K562 (cell line): ENCODE measurements at regions not wholly inside any gene's neighbourhood (a gene's known extent, or its start where the extent isn't known, plus 50 kb on each side); places are given as distances from the start of the nearest gene placed in this dataset.

Experiments
- EZH2 ChIP-seq: IDR thresholded peaks from 2 replicates; pipeline ENCODE4 v1.6.1; 2012; ENCODE audit warnings: low read depth, mild to moderate bottlenecking, inconsistent platforms, low read length, borderline replicate concordance
- FIP1L1 ChIP-seq: fragments of 200-400 bp; formaldehyde crosslinking; IDR thresholded peaks from 2 replicates; pipeline ENCODE4 v1.6.1; 2018; ENCODE audit warnings: mild to moderate bottlenecking, low read depth, low read length; ENCODE audit not compliant: poor library complexity, severe bottlenecking
- HNRNPUL1 ChIP-seq: fragments of 200-400 bp; formaldehyde crosslinking; IDR thresholded peaks from 2 replicates; pipeline ENCODE4 v1.6.1; 2017; ENCODE audit warnings: low read length
- NFRKB ChIP-seq: fragments of 450-650 bp; IDR thresholded peaks from 2 replicates; pipeline ENCODE4 v1.6.1; 2016; ENCODE audit warnings: low read depth
- POLR2A ChIP-seq: fragments of 450-650 bp; conservative IDR thresholded peaks from 2 replicates; pipeline ENCODE4 v1.6.1; 2016
- RNF2 ChIP-seq: sonication (generic); IDR thresholded peaks from 2 replicates; pipeline ENCODE4 v1.6.1; 2016
- SMC3 ChIP-seq: conservative IDR thresholded peaks from 2 replicates; pipeline ENCODE4 v1.6.1; 2011; ENCODE audit warnings: low read depth, low read length, improper control_type of control experiment; ENCODE audit not compliant: insufficient read depth
- SREBF1 ChIP-seq: fragments of 150-350 bp; IDR thresholded peaks from 2 replicates; pipeline ENCODE4 v1.6.1; 2014; ENCODE audit warnings: antibody characterized with exemption, low read depth, low read length, borderline replicate concordance
- TEAD1 ChIP-seq, 2 experiments: fragments of 450-650 bp in 1 of 2; sonication (generic) in 1 of 2; formaldehyde crosslinking; IDR thresholded peaks; 2 replicates each; pipeline versions ENCODE4 v1.4.0 to v1.8.0; 2020 to 2022; ENCODE audit warnings: mild to moderate bottlenecking in 2 of 2, missing genetic modification reagents in 1 of 2
- YY1 ChIP-seq, 3 experiments: IDR thresholded peaks; 2 replicates each; pipeline ENCODE4 v1.6.1; 2011; ENCODE audit warnings: low read length in 2 of 3, mild to moderate bottlenecking in 2 of 3, moderate library complexity in 2 of 3, borderline replicate concordance in 1 of 3, control low read depth in 1 of 3, low read depth in 1 of 3; ENCODE audit not compliant: insufficient read depth in 3 of 3, insufficient replicate concordance in 2 of 3, control insufficient read depth in 1 of 3, insufficient read length in 1 of 3; ENCODE audit errors: extremely low read depth in 1 of 3
- ZC3H4 ChIP-seq: sonication (generic); formaldehyde crosslinking; IDR thresholded peaks from 2 replicates; pipeline ENCODE4 v1.9.0; 2021; ENCODE audit warnings: missing genetic modification reagents, borderline replicate concordance
- ZKSCAN1 ChIP-seq: fragments of 150-350 bp; IDR thresholded peaks from 2 replicates; pipeline ENCODE4 v1.6.1; 2016; ENCODE audit warnings: low read depth, low read length
- TF ChIP-seq, protein P1 (sequence below): sonication (generic); formaldehyde crosslinking; IDR thresholded peaks from 2 replicates; pipeline ENCODE4 v1.9.0; 2022; ENCODE audit warnings: mild to moderate bottlenecking, missing genetic modification reagents

DNA sequence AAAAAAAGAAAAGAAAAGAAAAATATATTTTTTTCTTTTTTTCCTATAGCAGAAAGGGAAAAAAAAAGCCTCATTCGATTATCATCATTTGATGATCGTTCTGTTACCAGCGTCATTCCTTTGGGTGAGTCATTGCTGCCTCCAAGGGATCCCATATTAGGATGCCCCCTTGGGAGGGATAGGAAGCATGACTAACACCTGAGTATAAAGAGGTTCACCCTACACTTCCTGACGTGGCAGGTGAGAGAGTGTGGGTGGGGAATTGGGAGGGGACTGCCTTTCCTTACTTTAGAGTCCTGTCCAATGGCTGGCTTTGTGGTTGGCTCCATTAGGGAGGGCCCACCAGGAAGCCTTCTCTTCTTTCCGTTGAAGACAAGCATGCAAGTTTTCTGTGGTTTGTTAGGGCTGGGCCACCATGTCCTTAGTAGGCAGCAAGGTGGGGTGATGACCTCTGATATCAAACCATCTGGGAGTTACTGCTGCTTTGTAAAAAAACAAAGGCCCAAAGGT is 56.1 kb upstream of the FUT8 start:
- TF ChIP-seq SREBF1 (no peak), POLR2A (no peak), FIP1L1 (no peak), RNF2 (no peak), SMC3 (no peak), EZH2 (no peak), NFRKB (no peak), ZKSCAN1 (no peak), HNRNPUL1 (no peak), YY1 (IDR thresholded peaks at IDR 0.05; ENCODE audit: borderline replicate concordance in 1 of 3, control insufficient read depth in 1 of 3, extremely low read depth in 1 of 3, insufficient read depth in 3 of 3, insufficient read length in 1 of 3, insufficient replicate concordance in 2 of 3, low read depth in 1 of 3, low read length in 2 of 3) (no peak), ZC3H4 (no peak), TEAD1 (CRISPR knock-in tag; IDR thresholded peaks at IDR 0.05) (no peak)
- TF ChIP-seq, protein P1, sequence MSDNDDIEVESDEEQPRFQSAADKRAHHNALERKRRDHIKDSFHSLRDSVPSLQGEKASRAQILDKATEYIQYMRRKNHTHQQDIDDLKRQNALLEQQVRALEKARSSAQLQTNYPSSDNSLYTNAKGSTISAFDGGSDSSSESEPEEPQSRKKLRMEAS (CRISPR knock-in tag), result no peak
